Upper lobe of right lung (tissue), 1 donor: ENCODE measurements at regions not wholly inside any gene's neighbourhood (a gene's known extent, or its start where the extent isn't known, plus 50 kb on each side); places are given as distances from the start of the nearest gene placed in this dataset.

Experiments
- ATAC-seq: fragments of 200-7000 bp; cut with Tn5 transposase; one replicate; pipeline ENCODE4 v1.9.1; 2020; ENCODE audit warnings: mild to moderate bottlenecking, moderate library complexity
- DNase-seq: peaks from one replicate; pipeline ENCODE4 v3.0.0-alpha.2; 2020
- H3K27ac ChIP-seq: fragments of 200-600 bp; one replicate; pipeline ENCODE4 v1.8.0; 2022
- H3K27me3 ChIP-seq: fragments of 200-600 bp; one replicate; pipeline ENCODE4 v1.8.0; 2022; ENCODE audit warnings: mild to moderate bottlenecking
- H3K36me3 ChIP-seq: fragments of 200-600 bp; one replicate; pipeline ENCODE4 v1.8.0; 2022
- H3K4me1 ChIP-seq: fragments of 200-600 bp; one replicate; pipeline ENCODE4 v1.8.0; 2022
- H3K4me3 ChIP-seq: fragments of 200-600 bp; one replicate; pipeline ENCODE4 v1.8.0; 2022; ENCODE audit warnings: mild to moderate bottlenecking
- H3K9me3 ChIP-seq: fragments of 200-600 bp; one replicate; pipeline ENCODE4 v1.8.0; 2022
- CTCF ChIP-seq: fragments of 200-600 bp; IDR thresholded peaks from one replicate; pipeline ENCODE4 v1.8.0; 2022; ENCODE audit warnings: antibody characterized with exemption
- intact Hi-C: fragments of 100-400 bp; cut with DNase I; formaldehyde crosslinking; loops from one replicate; pipeline ENCODE4 v1.11.0; 2022
- donor health status: DM: no; HTN: yes; CAD: no; lungs with severe emphysema.

GRCh38 chr1:117794073-117794472, 135.3 kb downstream of the GDAP2 start:
- Histone ChIP-seq H3K36me3 (no peaks in the 10 kb centered on the region), H3K4me3 (no peak overlapping the region), H3K27me3 (no peaks in the 10 kb centered on the region), H3K27ac (no peak overlapping the region), H3K9me3 (no peaks in the 10 kb centered on the region), H3K4me1 (no peaks in the 10 kb centered on the region)
- intact Hi-C loops, result no loop called here
- DNase-seq (no peak), ATAC-seq (no peak)
- TF ChIP-seq CTCF, result no peak

GRCh38 chr1:117795190-117795589, 134.2 kb downstream of the GDAP2 start:
- peak; percentile 36 for ATAC-seq
- intact Hi-C loops, result no loop called here

GRCh38 chr1:117795792-117796191, 133.6 kb downstream of the GDAP2 start:
- ATAC-seq (no peak), DNase-seq (no peak)
- no peak overlapping the region for H3K4me3 ChIP-seq
- no peaks in the 10 kb centered on the region for H3K36me3 ChIP-seq
- no peak overlapping the region for H3K27ac ChIP-seq
- TF ChIP-seq CTCF, result no peak
- intact Hi-C loops, result no loop called here
- no peaks in the 10 kb centered on the region for H3K27me3 ChIP-seq
- no peaks in the 10 kb centered on the region for H3K9me3 ChIP-seq
- H3K4me1 ChIP-seq, result no peaks in the 10 kb centered on the region

More at GRCh38 chr1:117795190-117795589, 134.2 kb downstream of the GDAP2 start:
- no peak overlapping the region for H3K4me3 ChIP-seq
- TF ChIP-seq CTCF, result no peak
- no peak for DNase-seq
- H3K4me1 ChIP-seq, result no peaks in the 10 kb centered on the region
- H3K9me3 ChIP-seq, result no peaks in the 10 kb centered on the region
- H3K36me3 ChIP-seq, result no peaks in the 10 kb centered on the region
- no peak overlapping the region for H3K27ac ChIP-seq
- no peaks in the 10 kb centered on the region for H3K27me3 ChIP-seq

GRCh38 chr1:117796226-117796625, 133.2 kb downstream of the GDAP2 start:
- DNase-seq, result no peak
- no peak for TF ChIP-seq CTCF
- H3K9me3 ChIP-seq, result no peaks in the 10 kb centered on the region
- intact Hi-C loops, result no loop called here
- H3K4me3 ChIP-seq, result no peak overlapping the region
- no peaks in the 10 kb centered on the region for H3K27me3 ChIP-seq
- ATAC-seq, result no peak
- H3K4me1 ChIP-seq, result no peaks in the 10 kb centered on the region
- no peak overlapping the region for H3K27ac ChIP-seq
- no peaks in the 10 kb centered on the region for H3K36me3 ChIP-seq

- Histone ChIP-seq H3K4me3 (no peak overlapping the region), H3K36me3 (no peaks in the 10 kb centered on the region), H3K4me1 (no peaks in the 10 kb centered on the region), H3K9me3 (no peaks in the 10 kb centered on the region), H3K27ac (no peak overlapping the region), H3K27me3 (no peaks in the 10 kb centered on the region)
- DNase-seq, result no peak
- ATAC-seq, result no peak
- TF ChIP-seq CTCF, result no peak
- intact Hi-C loops, result no loop called here
Observed at GRCh38 chr1:117798550-117798949, 130.9 kb downstream of the GDAP2 start.

GRCh38 chr1:117802531-117803257, 126.7 kb downstream of the GDAP2 start:
- H3K4me3 ChIP-seq, result no peak overlapping the region
- no peaks in the 10 kb centered on the region for H3K36me3 ChIP-seq
- H3K27ac ChIP-seq, result no peak overlapping the region
- no peak for TF ChIP-seq CTCF
- ATAC-seq (no peak), DNase-seq (no peak)
- H3K9me3 ChIP-seq, result no peaks in the 10 kb centered on the region
- no peaks in the 10 kb centered on the region for H3K4me1 ChIP-seq
- H3K27me3 ChIP-seq, result no peaks in the 10 kb centered on the region
- intact Hi-C loops, result no loop called here
